GOT3 (cell line): ENCODE measurements at regions not wholly inside any gene's neighbourhood (a gene's known extent, or its start where the extent isn't known, plus 50 kb on each side); places are given as distances from the start of the nearest gene placed in this dataset.

Experiments
- DNase-seq: peaks from one replicate; lab custom pipeline; 2025; ENCODE audit warnings: mixed read lengths; lab: John Stamatoyannopoulos, UW

- no peak for DNase-seq
These were observed 490.2 kb upstream of the KLHL29 start for GRCh38 chr2:22894761-22895160.

- DNase-seq = no peak
These were observed 487.6 kb upstream of the KLHL29 start for GRCh38 chr2:22897428-22897827.

DNA sequence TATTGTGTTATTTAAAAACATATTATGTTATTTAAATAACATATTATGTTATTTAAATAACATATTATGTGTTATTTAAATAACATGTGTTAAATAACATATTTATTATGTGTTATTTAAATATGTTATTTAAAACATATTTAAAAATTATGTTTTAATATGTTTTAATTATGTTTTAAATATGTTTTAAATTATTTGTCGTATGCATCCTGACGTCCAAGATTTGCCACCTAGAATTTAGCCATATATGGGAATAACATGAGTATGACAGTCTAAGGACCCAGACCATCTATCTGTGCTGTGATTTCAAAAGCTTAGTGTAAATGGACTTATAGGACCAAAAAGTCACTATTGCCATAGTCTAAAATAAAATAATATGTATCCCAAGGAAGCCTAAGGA lies 484.3 kb upstream of the KLHL29 start:
- no peak for DNase-seq

GRCh38 chr2:22901471-22902179 lies 483.4 kb upstream of the KLHL29 start:
- DNase-seq = no peak

DNA sequence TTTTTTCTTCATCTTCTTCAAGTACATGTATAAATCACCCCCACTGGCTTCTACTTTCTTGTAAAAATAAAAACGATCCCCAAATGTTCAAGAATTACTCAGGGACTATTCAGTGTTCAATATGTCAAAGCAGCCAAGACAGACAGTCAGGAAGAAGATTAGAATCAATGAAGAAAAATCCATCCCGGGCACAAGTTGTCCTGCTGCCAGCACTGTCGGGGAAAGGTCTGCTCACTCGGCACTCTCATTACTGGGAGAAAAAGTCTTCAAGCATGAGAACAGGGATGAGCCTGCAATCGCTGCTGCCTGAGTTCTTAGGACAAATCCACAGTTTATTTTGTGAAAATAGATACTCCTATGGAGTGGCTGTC lies 482.8 kb upstream of the KLHL29 start:
- no peak for DNase-seq

DNA sequence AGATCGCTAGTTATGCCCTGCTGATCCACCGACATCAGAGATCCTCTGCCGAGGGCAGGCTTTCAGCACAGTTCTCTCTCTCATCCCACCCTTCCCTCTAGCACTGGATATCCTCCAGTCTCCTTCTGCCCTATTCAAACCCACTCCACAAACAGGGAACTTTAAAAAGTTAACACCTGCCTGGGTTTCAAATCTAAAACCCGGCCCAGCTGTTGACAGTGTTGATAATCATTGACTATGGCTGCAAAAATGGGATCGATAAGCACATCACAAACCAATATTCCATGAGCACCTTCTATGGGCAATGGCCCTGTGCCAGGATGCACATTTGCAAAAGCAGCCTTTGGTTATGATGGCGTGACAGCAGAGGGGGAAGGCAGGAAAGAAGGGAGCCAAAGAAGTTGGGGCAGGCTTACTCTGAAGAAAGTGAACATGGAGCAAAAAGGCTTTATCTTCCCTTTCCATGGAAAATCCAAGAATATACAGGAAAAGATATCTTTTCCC lies 482.3 kb upstream of the KLHL29 start:
- DNase-seq = no peak

- no peak for DNase-seq
These were observed 481.4 kb upstream of the KLHL29 start for GRCh38 chr2:22903616-22904015.

DNA sequence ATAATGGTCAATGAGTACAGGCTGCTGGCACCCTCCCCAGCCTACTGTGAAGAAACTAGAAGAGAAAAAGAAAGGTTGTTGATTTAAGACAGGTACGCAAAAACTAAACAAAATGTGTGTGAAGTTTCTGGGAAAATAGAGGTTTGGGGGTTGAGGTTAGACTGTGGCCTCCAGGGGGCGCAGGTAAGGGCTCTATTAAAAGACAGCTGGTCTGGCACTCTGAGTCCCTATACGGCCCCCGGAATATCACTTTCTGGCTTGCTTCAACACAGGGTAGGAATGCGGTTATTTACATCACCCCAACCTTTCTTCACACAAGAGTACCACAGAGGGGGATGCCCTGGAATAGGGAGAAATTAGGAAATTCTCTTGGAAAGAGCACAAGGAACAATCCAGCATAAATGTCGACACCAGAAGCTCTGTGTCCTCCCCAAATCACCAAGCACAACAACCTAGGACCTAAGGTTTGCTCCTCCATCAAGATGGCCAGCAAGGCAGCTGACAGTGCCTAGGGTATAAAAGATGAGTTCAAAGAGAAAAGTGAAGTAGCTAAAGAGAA lies 480.8 kb upstream of the KLHL29 start:
- DNase-seq = no peak

GRCh38 chr2:22907330-22907729 lies 477.6 kb upstream of the KLHL29 start:
- DNase-seq = no peak

DNA sequence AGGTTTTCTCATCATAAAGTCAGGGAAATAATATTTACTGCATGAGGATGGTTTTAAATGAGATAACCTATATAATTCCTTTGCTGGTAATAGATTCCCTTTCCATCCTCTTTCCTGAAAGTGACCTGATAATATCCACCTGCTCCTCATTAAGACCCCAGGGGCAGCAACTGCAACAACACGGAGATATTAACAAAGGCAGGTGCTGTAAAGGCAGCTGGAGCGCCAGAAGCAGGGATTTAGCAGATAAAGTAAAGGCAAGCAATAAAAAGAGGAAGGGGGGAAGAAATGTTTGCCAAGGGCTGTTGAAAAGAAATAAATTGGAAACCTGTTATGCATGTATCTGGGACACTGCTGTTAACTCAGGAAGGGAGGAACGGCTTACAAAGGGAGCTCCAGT lies 472.6 kb upstream of the KLHL29 start:
- no peak for DNase-seq

GRCh38 chr2:22929998-22930397 lies 455.0 kb upstream of the KLHL29 start:
- DNase-seq = no peak

DNA sequence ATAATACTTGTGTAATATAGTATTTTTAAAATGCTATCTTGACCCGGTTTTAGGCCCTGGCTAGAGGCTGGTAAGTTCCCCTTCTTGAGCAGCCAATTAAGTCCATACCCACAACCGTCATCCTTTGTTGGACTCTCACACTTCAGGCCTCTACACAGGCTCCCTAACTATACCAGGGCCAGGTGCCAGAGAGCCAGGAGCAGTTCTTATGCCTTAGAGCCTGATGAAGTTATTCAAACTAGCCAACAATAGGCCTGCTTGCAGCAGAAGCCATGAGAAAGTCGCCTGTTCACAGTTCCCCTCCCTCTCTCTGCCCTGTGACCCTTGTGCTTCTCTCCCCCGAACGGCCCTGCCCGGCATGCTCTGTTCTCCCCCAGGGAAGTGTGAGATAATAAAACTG lies 454.2 kb upstream of the KLHL29 start:
- DNase-seq = no peak

DNA sequence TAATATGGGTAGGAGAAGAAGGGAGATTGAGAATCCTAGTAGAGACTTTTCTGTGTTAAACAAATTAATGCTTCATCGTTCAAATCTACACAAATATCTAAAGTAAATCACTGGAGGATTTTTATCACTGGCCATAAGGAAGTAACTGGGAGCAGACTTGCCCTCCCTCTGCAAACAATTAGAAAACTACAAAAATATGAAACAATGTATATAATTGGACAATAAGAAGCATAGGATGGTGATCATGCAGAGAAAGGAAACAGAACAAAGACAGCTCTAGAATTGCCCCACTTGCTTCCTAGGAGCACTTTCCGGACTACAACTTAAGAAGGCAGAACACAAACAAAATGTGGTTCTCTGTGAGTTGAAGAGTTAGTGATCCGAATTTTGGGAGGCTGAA lies 452.7 kb upstream of the KLHL29 start:
- DNase-seq = no peak

DNA sequence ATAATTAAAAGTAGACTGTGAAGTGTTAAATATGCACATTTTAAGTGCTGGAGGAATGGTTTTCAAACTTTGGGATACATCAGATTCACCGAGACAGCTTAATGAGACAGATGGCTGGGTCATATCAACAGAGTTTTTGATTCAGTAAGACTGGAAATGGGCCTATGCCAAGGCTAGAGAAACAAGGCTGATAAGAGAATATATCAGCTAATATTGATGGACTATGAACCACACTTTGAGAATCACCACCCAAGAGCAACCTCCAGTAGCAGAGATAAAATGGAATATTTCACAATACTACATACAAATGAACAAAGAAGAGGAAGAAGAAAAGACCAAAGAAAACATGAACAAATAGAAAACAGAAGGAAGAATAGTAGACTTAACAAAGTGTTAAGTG lies 450.2 kb upstream of the KLHL29 start:
- DNase-seq = no peak

DNA sequence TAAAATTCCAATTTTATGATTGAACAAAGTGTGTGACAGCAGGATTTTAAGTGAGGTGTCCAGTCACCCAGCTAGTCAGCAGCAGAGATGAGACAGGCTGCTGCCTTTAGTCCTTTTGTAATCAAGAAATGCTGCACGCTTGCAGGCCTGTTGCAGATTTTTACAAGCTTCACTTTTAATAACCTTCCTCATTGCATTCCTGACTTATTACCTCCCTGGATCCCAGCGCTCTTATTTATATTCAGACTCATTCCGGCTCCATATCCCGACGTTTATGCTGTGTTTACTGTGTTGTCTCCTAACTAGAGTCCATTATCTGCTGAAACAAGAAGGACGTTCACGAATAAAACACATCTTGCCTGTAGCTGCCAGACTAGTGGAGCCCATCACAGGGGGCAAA lies 442.5 kb upstream of the KLHL29 start:
- no peak for DNase-seq

DNA sequence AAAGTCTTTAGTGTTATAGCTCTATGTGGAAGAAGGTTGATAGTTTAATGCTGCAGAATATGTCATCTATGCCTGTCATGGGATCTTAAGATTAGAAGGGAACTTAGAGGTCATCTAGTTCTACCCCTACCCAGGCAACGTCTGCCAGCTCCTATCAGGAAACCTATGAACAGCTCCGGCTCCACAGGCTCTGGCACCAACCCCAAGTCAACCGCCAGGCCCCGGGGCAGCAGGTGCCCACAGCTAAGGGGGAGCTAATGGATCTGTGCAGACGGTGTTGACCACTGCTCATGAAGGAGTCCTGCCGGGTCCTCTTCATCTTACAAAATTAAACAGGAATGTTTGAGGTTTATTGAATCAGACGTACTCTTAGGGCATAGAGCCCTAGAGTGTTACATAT lies 440.8 kb upstream of the KLHL29 start:
- DNase-seq = no peak

- DNase-seq = no peak
These were observed 438.4 kb upstream of the KLHL29 start for GRCh38 chr2:22946553-22946952.

GRCh38 chr2:22947741-22948140 lies 437.2 kb upstream of the KLHL29 start:
- no peak for DNase-seq

DNA sequence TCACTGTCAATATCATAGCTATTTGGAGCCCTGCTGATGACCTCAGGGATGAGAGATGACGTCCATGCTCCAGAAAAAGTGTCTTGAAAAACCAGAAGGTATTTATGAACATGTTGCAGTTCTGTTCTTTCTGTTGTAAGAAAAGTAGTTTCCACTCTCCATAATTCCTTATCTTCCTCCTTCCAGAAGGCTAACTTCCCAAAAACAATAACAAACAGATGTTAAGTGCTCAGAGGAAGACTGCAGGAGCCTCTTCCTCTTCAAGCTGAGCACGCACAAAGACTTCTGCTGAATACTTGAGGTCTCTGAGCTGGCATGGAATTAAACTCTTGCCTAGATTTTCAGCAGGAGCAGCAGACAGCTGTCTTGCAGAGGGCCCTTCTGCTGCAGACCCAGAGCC lies 434.5 kb upstream of the KLHL29 start:
- DNase-seq = no peak

DNA sequence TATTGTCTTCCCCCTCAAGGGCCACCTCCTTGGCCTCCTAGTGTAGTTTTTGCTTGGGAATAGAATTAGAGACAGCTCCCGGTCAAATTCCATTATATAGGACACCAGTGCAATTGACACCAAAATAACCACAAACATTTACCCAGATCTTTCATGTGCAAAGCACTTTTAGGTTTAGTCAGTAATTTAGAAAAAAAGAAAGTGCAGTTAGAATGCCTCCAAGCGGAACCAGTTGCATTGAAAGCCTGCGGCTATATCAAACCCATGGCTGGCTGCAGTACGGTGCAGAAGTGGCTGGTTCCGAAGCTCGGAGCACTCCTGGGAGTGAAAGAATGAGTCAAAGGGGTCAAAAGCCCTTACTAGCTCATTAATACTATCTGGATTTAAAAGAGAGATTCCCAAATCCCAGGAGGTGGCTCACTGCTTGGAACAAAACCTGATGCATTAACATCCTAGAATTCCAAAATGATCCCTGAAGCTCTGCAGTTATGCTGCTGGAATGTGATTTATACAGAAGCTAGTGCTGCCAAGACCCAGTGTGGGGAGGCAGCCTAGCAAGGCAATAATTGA lies 432.2 kb upstream of the KLHL29 start:
- no peak for DNase-seq

DNA sequence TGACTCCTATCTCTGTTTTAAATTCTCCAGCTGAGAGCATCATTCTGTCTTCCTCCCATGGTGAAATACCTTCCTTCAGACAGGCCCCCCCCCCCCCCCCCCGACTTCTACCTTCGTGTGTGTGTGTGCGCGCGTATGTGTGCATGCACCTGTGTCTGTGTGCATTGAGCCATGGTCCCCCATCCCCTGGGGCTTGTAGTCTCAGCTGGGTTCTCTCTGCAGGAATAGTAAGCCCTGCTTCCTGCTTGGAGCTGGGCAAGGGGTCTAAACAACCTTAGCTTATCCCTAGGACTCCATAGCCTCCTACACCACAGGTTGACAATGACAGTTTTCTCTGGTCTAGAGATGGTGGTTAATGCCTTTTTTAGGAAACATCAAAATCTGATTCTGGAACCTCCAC lies 427.5 kb upstream of the KLHL29 start:
- no peak for DNase-seq

DNA sequence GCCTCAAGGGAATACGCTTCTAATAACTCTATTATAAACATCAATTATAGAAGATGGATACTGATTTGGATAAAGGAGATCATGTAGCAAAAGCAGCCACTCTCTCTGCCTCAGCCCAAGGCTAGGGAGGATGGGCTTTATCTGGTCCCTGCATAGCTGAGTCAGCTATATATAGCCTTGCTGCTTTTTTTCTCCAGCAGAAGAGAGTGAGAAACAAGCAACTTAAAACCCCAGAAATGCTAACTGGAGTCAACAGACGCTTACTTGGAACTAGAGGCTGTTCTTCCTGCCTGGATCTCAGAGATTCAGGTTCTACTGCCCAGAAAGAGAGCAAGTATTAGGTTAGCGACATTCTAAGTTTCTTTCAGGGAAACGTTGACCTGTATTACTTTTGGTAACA lies 426.7 kb upstream of the KLHL29 start:
- DNase-seq = no peak

- DNase-seq = no peak
These were observed 417.2 kb upstream of the KLHL29 start for GRCh38 chr2:22967756-22968155.
